ENCODE measurements at regions not wholly inside any gene's neighbourhood (a gene's known extent, or its start where the extent isn't known, plus 50 kb on each side); places are given as distances from the start of the nearest gene placed in this dataset.
"Not testable (repeated sequence)": the region's sequence is repeated elsewhere in the genome, so short reads cannot be mapped to it uniquely, and the experiment has no call there.

DNA sequence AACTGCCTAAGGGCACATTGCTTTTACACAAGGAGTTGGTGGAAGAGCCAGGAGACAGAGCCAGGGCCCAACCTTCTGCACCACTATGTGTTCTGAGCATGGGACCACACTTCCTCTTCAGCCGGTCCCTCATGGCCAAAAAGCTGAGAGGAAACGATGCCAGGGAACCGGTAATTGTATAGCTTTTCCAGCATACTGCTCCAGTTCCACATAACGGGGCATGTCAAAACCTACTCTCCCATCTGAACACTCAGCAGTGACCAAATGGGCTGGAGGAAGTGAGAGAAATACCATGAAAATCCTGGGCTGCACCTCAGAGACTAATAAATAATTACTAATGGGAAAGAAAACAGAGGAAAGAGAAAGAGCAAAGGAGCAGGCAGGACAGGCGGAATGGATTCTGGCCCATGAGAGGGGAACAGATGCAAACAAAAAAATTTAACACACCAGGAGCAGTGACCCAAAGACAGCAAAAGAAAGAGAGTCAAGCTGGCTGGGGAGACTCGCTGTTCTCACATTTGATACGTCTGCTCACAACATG is 52.0 kb upstream of the BMP2 start:
- DNase-seq = no peak

DNA sequence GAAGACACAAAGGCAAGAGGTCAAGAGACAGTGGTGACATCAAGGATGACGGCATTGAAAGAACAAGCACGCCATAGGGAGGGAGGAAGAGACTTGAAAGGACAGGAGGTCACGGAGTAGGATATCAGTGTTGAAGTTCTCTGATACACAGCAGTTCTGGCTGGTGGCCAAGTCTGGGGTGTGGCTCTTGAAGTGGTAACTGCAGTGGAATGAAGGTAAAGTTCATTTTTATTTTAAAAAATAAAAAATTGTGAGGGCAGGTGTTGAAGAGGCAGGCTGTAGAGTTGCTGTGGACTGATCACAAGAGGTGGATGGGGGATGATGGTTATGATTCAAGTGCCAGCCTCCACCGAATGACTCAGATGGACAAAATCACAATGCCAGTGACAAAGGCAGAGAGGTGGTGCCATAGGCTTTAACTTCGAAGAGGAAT is 53.2 kb upstream of the BMP2 start:
- DNase-seq = no peak

DNA sequence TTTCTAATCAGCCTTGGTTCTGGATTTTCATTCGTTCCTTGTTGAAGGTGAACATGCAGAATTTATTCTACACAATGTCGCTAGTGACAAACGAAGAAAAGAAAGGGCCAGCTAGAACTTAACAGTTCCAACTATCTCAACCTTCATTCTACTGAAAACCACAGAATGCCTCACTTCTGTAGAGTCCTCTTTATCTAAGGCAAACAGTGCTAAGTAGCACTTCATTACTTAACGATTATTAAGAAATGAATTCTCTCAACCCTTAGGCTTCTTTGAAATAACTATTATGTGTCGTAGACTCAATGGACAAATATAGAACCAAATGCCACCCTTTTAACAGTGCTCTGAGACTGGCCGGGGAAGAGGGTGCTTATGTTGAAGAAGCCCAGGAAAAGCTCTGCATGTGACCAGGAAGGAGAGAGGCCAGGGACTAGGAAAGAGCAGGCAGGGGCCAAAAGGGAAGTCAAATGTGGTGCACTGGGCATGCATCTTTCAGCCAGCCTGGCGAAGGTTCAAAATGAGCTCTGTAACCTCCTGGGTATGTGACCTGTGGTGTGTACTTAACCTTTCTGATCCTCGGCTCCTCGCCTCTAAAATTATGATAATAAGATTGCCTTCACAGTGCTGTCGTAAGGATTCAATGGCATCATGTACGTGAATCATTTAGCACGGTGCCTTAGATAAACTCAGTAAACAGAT is 55.4 kb upstream of the BMP2 start:
- no peak for DNase-seq

DNA sequence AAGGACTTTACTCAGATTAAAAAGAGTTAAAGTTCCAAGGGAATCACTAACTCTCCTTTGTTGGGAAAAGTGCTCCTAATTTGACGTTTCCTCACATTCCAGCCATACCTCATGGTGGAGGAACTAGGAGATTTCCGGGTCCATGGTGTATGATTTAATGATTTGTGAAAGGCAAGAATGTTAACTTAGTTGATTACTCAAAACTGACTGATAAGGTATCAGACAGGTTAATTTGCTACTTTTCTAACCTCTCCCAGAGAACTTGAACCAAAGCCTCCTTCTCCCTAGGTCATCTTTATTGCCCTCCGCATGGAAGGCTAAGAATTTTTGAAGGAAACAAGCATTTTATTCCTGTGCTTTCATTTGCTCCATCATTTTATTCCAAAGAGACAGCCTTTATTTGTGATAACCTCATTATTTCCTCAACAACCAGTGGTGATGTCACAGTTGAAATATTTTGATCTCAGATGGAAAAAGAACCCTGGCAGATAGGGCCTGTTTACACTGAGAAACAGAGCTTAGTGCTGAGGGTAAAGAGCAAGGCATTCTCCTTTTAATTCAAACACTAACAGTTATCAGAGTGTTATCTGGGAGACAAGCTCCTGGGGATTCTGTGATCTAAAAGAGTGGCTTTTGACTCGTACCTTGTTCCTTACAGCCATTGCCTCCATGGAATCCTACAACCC is 57.4 kb upstream of the BMP2 start:
- no peak for DNase-seq

DNA sequence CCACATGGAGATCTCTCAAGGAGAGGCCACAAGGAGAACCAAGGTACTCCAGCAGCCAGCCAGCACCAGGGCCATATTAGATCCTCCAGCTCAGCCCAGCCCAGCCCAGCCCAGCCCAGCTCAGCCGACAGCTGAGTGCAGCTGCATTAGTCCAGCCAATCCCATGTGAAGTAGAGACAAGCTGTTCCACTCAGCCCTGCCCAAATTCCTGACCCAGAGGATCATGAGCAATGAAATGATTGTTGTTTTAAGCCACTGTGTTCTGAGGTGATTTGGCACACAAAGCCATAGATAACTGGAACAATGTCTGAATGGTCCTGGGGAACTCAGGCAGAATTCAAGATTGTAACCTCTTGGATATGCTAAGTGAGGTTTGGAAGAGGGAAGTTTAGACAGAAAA is 59.5 kb upstream of the BMP2 start:
- no peak for DNase-seq

DNA sequence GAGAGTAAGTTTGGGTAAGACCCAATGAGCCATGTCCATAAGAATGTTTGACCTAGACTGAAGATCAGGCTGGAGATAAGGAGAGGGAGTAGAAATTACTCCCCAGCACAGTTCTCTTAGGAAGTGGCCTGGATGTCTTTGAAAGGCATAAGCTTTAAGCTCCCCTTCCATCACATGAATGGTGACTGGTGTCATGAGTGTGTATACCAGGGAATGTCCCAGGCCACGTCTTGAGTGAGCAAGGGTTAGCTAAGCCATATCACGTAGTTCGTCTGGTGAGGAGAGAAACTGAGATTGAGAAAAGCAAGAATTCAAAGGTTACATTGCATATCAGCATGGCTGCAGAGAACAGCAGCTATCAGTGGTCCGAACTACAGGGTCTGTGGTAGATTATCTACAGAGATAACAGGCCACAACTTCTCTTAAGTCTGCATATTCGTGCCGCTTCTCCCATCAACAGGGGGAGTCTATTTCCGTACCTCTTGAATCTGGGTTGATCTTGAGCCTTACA is 60.1 kb upstream of the BMP2 start:
- no peak for DNase-seq

DNA sequence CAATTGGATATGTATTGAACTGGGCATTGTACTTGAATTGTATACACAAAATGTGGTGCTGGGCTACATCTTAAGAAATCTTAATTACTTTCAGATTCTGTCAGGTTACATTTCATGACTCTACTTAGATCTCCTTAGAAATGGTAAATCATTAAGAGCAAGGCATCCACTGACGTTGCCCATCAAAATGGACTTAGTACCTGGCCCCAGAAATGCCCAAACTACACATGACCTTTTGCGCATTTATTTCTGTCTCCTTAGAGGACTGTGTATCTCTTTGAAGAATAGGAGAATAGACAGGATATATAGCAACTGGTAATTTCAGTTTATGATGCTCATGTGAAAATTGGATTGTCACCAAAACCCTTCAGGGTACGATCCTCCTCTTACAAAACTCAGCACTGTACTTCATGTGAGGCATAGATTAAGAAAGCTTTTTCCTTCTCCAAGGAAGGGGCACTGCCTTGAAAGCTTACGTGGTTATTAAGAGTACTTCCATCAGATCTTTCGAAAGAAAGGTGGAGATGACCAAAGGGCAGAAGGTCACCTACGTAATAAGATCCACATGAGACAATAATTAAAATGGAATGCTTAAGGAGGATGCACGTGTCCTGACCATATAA is 61.4 kb upstream of the BMP2 start:
- no peak for DNase-seq

DNA sequence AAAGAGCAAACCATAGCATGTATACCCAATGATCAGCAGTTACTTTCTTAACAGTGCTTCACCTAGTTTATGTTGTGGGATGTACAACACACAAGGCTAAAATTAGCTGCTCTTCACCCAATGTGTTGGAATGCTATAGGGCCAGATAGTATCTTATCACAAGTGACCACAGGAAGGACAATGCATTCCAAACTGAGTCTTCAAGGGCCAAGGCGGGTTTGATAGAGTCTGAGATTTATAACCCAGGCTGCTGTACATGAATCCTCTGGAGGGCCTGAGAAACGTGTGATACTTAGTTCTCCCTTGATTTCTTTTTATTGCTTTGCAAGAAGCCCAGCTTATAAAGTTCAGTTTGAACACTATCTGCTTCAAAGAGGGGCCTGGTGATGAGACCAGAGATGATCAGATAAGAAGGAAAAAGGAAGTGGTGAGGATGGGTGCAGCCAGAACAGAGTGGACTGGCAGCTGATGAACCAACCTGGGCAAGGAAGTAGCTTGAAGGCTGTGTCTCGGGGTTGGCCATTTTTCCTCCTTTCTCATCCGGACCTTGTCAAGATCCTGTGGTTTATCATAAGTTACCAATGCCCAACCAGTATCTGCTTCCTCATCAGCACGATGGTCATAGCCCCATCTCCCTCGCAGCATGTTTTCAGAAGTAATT is 62.2 kb upstream of the BMP2 start:
- DNase-seq = no peak

DNA sequence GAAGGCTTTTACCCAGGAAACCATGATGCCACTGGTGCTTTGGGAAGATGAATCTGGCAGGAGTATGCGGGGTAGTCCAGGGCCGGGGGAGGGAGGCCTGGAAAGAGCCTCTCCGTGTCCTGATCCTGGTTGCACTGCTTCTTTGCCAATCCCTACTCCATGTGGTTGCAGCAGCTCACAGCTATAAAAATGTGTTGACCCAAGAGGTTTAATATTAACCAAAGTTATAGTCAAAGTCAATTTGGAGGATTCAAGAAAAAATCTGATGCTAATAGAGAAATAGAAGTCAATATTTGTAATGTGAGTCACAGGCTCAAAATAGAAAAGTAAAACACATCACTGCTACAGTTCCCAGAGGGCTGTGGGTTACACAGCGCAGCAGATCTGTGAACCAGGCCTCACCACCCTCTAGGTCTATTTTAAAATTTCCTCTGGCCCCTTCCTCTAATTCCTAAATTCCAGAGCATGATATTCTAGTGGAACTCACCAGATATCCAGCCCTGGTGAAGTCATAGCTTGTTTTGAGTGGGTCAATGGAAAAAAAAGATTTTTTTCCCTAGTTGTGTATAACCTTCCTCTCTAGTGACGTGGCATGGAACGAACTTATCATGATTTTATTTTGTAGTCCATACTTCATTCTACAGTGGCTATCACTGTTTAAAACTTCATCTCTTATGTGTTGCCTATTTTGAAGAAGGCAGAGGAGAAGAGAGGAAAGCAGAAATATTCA is 63.2 kb upstream of the BMP2 start:
- DNase-seq = no peak

DNA sequence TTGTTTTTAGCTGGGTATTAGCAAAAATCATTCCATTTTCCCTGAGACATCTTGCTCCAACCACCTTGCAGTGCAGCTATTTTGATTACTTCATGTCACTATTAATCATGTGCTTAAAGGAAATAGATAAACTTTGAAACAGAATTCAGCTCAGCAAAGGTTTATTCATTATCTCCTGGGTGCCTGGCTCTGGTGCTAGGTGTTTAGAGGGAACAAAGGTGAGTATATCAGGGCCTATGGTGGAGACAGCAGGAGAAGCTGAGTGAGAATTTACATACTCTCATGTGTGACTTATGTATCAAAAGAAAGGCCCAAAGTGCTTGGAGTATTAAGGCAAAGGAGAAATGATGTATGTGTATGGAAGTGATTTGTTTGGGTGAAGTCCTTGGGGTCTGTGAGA is 63.8 kb upstream of the BMP2 start:
- no peak for DNase-seq

DNA sequence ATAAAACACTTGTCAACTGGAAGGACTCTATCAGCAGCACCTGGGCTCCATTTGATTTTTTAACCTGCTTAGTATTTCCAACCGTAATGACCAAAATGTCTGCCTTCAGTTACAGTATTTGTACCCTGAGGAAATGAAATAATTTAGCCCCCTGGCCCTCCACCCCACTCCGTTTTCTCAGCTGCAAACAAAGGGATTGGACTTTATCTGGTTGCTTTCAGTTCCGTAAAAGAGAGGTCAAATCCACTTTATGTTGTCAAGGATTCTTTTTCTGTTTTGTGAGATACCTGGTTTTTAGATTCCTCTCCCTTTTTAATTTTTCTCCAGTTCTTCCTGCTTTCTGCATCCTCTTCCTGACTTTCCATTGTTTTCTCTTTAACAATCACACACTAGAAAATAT is 64.4 kb upstream of the BMP2 start:
- DNase-seq = no peak

DNA sequence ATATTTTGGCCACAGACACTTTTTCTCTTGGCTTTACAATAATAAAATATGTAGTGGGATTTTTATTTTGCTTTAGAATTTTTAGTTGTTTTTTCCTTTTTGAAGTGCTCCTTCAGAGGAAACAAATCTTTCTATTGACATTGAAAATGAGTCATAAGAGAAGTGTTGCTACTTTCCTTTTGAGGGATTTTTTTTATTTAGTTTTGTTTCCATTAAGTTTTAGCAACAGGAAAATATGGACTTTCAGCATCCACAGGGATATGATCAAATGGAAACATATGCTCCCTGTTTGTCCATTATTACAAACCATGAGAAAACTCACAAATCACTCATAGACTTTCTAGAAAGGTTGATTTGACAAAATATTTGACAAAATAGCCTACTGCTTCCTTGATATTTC is 65.3 kb upstream of the BMP2 start:
- no peak for DNase-seq

DNA sequence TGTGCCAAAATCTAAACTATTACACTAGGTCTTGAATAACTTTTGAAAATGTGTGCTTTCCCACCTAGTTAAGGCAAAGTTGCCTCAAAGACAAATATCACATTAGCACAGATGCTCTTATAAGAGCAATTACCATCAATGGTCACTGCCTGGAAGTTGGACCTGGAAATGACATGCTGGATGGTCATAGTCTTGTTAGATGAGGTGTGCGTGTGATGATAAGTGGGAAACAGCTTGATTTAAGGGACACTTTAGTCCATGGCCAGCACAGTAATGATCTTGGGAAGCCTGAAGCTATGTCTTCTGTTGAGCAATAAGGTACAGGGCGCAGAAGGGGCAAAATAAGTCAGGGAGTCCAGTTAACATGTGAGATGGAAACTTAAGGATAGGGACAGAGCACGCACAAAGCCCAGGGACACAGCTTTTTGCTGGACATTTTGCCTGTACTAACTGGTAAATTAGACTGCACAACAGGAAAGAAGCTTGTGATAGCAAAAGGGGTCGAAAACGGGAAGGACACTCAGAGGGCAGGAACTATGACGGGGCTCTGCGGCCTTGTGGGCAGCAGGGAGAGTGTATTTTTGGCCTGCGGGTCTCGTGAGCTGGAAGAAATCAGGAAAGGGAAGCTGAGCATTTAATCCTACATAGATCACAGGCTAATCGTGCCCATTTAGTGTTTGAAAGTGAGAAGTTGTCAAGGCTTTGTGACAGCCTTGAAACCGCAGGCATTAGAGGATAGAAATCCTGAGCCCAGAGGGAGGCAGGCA is 66.7 kb upstream of the BMP2 start:
- DNase-seq = no peak

DNA sequence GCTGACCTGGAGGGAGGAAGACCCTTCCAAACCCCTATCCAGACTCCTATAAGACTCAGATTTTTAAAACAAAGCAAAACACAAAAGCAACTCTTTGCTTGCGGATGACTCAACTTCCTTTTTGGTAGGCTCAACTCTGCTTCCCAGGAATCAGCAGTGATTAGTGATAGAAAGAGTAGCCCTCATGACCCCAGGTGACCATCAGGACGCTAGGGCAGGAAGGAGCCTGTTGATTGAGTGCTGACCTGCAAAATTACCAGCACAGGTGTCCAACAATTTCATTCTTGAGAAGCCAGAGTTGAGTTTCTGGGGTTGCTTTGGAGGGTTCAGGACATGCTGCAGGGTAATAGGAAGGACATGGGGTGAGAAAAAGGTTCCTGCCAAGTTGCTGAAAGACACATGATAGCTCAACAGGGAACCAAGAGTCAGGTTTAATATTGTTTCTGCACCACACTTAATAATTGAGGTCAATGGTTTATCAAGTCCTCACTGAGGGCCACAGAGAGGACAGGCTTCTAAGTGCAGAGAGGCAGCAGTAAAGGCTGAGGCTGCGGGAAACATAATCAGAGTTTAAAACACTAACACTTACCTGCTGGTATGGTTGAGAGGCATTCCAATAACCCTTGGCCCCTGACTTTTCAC is 67.4 kb upstream of the BMP2 start:
- no peak for DNase-seq

DNA sequence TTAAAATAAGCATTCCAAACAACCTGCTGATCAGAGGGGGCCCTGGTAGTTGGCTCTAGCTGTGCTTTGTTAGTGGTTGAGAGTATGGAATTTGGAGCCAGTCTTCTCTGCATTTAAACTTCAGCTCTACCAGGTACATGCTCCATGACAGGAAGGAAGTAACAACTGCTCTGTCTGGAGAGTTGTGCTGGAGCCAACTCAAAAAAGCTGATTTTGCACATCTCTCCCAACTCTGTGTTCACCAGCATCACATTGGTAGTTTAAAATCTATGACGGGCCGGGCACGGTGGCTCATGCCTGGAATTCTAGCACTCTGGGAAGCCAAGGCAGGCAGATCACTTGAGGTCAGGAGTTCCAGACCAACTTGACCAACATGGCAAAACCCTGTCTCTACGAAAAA is 68.8 kb upstream of the BMP2 start:
- no peak for DNase-seq

DNA sequence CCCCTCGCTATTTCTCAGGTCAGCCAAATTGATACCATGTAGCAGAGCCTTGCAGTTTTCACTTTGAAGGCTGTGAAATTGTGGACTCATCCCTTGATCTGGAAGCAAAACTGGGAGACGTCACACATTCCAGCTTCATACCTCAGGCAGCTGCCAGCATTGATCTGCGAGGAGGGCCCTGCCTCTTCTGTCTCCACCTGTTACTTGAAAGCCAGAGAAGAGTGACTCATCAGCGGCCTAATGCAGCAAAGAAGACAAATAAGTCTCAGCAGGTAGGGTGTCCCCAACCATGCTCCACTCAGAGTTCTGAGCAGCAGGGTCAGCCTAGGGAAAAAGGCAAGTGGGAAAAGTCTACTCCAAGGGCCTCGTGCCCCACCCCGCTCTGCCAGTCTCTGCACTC is 69.4 kb upstream of the BMP2 start:
- no peak for DNase-seq

DNA sequence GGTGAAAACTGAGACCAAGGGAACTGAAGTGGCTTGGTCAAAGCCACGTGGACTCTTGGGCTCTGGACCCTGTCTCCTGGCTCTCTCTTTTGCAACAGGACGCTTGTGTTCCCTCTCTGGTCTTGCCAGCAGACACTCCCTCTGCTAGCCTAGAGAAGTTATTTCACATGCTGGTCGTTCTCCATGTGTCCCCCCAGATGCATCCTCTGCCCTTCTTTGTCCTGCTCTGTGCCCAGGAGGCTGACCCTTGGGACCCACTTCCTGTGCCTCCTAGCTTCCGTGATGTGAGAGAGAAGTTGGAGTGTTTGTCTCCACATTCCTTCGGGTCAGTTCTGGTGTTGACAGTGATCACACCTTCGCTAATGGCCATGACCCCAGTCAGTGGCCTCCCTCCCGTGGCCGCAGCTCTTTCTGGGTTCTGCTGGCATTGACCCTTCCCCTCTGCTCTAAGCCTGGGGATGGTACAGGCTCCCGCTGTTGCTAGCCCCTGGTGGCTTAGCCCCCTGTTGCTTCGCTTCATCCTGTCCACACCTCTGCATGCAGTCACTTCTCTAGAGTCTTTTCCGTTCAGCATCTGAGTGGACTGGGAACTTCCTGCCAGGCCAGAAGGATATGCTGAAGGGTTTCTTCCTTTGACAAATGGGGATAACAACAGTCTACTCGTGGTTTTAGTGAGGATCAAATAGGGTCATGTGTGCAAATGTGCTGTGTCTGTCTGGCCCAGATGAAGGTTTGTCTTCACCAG is 70.1 kb upstream of the BMP2 start:
- no peak for DNase-seq

DNA sequence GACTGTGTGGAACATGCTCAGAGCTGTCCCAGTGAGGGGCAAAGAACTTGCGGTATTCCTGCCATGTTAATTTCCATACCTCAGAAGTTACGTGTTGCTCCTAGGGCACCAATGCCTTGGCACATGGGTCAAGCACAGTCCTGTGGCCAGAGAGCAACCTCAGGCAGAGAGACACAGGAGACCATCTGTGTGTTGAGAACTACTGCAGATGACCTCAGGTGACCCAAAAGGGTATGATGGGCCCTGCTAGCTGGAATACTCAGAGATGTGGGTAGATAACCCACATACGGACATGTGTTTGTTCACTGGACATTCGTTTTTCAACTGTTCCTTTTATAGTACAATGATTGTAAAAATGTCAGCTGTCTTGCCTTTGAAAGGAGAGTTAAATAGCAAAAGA is 71.5 kb upstream of the BMP2 start:
- no peak for DNase-seq

DNA sequence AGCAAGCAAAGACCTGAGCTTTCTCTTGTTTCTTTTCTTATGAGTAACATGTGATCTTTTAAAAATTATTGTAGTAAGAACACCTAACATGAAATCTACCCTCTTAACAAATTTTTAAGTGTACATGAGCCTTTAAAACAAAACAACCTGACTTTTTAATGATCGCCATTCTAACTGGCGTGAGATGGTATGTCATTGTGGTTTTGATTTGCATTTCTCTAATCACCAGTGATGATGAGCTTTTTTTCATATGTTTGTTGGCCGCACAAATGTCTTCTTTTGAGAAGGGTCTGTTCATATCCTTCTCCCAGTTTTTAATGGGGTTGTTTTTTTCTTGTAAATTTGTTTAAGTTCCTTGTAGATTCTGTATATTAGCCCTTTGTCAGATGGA is 73.7 kb upstream of the BMP2 start:
- not testable (repeated sequence) for DNase-seq

DNA sequence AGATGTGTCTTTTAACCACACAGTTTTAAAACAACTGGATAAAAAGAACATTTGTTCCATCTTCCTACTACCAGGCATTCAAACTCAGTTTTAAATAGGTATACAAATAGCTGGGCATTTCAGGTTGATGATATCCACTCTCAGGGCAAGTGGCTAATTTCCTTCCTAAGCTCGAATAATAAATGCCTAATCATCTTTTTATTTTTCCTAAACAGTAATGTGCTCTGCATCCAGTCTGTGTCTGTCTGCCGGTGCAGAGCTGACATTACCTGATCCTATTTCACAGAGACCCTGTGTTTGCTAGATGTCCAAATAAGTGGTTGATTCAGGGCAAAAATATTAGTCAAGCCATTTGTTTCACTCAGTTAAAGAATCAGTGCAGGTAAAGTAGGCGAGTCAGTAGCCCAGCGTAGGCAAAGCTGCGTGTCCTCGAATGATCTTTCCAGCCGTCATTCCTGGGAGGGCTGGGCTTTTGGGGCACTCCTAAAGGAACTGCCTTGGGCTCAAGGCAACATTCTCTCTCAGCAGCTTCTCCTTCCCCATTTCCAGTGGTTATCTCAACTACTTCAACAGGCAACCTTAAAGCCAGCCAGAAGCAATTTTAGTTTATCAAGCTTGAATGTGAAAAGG is 74.2 kb upstream of the BMP2 start:
- no peak for DNase-seq

Measured in NCI-H446 (cell line).